Left lobe of liver (tissue), 2 donors: ENCODE measurements at regions not wholly inside any gene's neighbourhood (a gene's known extent, or its start where the extent isn't known, plus 50 kb on each side); places are given as distances from the start of the nearest gene placed in this dataset.
"Not testable (repeated sequence)": the region's sequence is repeated elsewhere in the genome, so short reads cannot be mapped to it uniquely, and the experiment has no call there.

Source experiments
- ATAC-seq: fragments of 200-7000 bp; cut with Tn5 transposase; one replicate; pipeline ENCODE4 v1.9.1; 2020; ENCODE audit warnings: mild to moderate bottlenecking, moderate library complexity
- DNase-seq: peaks from one replicate; pipeline ENCODE4 v3.0.0-alpha.2; 2020; ENCODE audit warnings: low spot score
- donor health status: DM: no; HTN: no; CAD: no; lungs with moderate emphysema.
- donor health status: DM: no; HTN: yes; CAD: no.

DNA sequence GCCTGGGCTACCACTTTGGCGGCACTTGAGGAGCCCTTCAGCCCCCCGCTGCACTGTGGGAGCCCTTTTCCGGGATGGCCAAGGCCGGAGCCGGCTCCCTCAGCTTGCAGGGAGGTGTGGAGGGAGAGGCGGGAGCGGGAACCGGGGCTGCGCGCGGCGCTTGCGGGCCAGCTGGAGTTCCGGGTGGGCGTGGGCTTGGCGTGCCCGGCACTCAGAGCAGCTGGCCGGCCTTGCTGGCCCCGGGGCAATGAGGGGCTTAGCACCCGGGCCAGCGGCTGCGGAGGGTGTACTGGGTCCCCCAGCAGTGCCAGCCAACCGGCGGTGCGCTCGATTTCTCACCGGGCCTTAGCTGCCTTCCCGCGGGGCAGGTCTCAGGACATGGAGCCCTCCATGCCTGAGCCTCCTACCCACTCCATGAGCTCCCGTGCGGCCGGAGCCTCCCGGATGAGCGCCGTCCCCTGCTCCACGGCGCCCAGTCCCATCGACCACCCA, 1602.9 kb upstream of the PCDH7 start:
- ATAC-seq, DNase-seq: not testable (repeated sequence)

DNA sequence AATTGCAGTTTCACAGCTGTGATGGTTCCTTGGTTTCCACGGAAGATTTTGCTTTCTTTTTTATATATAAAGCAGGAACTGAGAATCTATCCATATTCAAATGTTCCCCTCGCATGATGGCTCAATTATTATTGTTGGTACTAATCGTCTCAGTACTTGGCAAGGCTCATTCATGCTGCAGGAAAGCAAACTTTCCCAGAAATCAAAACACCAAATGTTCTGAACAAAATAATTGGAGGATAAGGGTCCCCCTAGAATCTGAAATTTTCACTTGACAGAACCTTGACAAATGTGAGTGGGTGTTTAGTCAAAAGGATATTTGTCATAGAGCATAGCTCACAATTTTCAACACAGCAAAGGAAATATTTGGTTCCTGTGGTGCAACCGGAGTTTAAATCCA, 1598.6 kb upstream of the PCDH7 start:
- ATAC-seq (no peak), DNase-seq (no peak)

- DNase-seq = no peak
- ATAC-seq = no peak
Measured at GRCh38 chr4:29128810-29129209, 1591.4 kb upstream of the PCDH7 start.

GRCh38 chr4:29131304-29131703, 1588.9 kb upstream of the PCDH7 start:
- no peak for ATAC-seq
- no peak for DNase-seq

DNA sequence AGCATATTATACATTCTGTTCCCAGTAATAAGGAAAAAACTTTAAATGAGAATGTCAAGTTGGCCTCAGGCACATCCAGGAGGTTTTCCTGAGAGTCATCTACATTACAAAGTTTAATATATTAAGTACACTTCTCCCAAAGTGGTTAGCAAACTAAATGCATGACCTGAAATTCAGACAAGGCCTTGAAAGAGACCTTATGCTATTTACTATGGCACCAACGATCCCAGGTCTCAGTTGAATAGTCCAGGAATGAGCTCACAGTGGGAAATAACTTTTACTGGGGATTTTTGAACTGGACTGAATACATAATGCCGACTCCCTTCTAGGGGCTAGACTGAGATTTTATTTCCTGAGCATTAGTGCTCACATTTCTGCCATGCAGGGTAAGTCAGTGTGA, 1577.5 kb upstream of the PCDH7 start:
- no peak for ATAC-seq
- DNase-seq = no peak

DNA sequence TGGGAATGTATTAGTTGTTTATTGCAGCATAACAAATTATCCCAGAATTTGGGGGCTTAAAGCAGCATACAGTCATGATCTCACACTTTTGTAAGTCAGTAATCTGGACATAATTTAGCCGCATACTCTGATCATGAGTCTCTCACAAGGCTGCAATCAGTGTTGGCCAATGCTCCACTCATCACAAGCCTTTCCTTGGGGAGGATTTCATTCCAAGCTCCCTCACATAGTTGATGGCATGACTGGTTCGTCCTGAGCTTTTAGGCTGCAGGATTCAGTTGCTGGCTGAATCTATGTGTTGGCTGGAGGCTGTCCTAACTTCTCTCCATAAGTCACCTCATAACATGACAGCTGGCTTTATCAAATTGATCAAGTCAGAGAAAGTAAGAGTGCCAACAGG, 1568.6 kb upstream of the PCDH7 start:
- DNase-seq (no peak), ATAC-seq (no peak)

GRCh38 chr4:29153642-29154041, 1566.5 kb upstream of the PCDH7 start:
- ATAC-seq (no peak), DNase-seq (no peak)

DNA sequence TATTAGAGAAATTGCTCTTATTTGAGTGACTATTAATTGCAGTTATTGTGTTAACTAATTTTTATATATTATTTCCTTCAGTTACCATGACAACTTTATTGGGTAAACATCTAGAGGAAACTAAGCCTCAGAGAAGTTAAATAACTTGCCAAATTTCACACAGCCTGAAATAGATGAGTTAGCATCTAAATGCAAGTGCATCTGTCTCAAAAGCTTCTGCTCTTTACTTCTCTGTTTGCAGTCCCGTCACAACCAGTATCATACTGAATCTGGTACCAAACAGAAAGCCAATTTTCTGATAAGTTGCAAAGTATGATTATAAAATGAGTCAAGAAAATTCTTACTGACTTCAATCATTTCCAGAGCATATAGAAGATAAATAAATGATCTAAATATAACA, 1544.9 kb upstream of the PCDH7 start:
- DNase-seq (no peak), ATAC-seq (no peak)

DNA sequence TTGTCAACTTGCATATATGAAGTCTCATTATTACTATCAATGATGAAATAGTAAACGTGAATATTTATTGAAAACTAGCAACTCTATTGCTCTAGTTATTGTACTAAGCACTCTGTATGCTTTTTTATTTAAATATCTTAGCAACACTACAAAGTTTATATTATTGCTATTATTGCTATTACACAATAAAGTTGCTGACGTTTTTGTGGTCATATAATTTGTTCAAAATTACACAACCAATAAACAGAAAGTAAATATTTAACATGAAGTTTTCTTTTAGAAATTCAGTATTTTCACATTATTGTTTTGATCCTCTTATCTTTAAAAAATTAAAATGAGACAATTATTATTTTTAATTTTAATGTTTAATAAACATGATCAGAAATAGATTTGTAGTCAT, 1521.1 kb upstream of the PCDH7 start:
- ATAC-seq (no peak), DNase-seq (no peak)

DNA sequence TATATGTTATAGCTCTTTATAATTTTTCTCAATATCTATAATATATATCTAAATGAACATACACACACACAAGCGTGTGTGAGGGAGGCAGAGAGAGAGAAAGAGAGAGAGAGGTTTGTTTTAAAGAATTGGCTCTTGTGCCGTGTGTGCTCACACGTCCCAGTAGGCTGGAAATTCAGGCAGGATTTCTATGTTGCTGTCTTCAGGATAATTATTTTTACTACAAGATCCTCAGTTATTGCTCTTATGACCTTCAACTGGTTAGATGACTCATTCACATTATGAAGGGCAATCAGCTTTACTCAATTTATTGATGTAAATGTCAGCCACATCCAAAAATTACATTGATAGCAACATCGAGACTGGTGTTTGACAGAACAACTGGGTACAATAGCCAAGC, 1520.7 kb upstream of the PCDH7 start:
- ATAC-seq (no peak), DNase-seq (no peak)

- DNase-seq (no peak), ATAC-seq (no peak)
Measured at GRCh38 chr4:29213020-29213419, 1507.1 kb upstream of the PCDH7 start.

DNA sequence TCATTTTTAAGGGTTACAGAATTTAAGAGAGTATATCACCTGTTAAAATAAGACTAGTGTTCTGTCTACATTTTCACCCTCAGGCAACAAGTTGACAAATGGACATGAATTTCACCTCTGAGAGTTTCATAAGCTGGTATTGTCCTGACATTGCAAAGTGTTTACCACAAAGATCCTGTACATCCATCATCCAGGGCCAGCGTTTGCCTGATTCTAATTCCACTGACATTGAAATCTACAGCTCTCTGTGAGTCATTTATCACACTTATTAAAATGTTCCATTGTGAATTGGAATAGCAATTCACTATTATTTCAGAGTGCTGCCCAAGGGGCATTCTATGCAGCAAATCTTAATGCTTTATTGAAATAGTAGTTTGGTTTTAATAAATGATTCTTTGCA, 1499.4 kb upstream of the PCDH7 start:
- ATAC-seq = no peak
- no peak for DNase-seq

- DNase-seq (no peak), ATAC-seq (no peak)
Measured at GRCh38 chr4:29224911-29225310, 1495.3 kb upstream of the PCDH7 start.

GRCh38 chr4:29240641-29241040, 1479.5 kb upstream of the PCDH7 start:
- no peak for DNase-seq
- ATAC-seq = no peak

- ATAC-seq (no peak), DNase-seq (no peak)
Measured at GRCh38 chr4:29243054-29243453, 1477.1 kb upstream of the PCDH7 start.

DNA sequence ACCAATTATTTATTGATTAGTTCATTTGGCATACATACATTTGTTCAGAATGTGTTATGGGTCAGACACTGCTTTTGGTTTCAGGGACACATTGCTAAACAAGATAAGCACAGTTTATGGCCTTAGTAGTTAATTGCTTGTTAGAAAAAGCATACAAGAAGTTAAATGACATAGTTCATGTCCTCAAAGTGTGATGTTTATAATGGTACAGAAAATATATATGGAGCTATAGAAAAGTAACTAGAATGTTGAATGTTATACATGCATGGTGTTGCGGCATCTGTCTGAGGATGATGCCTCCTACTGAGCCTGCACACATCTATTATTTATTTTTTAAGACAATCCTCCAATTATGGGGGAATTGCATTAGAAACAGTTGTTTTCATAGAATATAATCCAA, 1476.3 kb upstream of the PCDH7 start:
- ATAC-seq = no peak
- DNase-seq = no peak

DNA sequence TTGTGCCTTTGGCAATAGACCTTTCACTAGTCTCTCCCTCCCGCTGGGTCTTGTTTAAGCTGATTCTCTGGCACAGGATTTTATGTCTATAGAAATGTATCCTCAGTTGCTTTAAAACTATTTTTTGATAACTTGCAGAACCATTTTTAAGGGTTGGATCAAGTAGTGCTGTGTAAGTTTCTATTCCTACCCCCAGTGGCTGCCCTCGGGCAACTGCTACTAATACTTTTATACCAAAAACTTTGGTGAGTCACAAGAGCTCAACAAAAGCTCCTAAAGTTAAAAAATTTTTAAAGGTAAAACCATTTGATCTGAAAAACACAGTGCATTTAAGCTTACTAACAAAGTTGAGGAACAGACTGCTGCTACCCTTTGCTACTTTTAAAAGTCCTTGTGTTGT, 1460.6 kb upstream of the PCDH7 start:
- ATAC-seq (no peak), DNase-seq (no peak)

DNA sequence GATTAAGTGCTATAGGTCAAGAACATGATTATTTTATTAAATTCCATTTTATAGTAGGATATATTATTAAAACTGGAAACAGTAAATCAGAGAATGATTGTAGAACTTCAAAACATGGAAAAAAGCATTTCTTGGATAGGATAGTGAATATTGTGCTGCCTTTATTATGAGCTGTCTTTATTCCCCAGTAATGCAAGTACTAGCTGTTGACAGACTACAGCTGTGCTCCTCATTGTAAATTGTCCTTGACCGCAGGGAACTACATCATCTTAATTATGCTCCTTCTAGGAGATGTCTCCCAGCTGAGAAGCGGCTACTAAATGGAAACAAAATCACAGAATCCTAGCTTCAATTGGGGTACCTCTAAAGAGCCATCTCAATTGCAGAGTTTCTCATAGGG, 1457.2 kb upstream of the PCDH7 start:
- DNase-seq (no peak), ATAC-seq (no peak)

- ATAC-seq (peak; percentile 65), DNase-seq (no peak)
Measured at GRCh38 chr4:29276150-29276549, 1444.0 kb upstream of the PCDH7 start.

DNA sequence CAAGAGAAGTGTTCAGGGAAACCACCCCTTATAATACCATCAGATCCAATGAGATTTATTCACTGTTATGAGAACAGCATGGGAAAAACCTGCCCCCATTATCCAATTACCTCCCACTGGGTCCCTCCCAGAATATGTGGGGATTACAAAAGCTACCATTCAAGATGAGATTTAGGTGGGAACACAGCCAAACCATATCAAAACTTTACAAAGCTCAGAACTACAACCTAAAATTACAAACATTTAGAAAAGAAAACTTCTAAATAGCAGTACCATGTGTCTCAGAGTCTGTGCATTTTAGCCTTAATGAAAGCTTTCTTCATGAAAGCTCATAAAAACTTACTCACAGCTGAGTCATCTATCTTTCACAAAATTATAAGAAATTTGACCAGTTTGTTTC, 1442.8 kb upstream of the PCDH7 start:
- ATAC-seq (no peak), DNase-seq (no peak)

GRCh38 chr4:29278585-29278984, 1441.6 kb upstream of the PCDH7 start:
- DNase-seq (no peak), ATAC-seq (no peak)

DNA sequence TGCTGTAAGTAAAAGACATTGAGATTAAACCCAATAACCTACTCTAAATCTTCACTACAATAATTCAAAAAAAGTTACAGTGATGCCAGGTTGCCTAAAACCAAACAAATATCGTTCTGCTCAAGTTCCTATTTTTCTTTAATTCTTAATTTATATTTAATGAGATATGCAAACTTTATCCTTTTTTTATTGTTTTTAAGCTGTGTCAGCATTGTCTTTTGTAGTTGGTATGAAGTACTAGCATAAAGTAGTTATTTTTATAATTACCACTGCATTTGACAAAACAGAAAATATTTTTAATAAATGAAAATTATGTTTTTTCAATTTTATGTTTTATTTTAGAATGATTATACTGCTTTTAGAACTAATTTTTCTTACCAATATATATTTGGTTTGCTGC, 1431.1 kb upstream of the PCDH7 start:
- ATAC-seq = no peak
- DNase-seq = no peak

- ATAC-seq = peak; percentile 29
- no peak for DNase-seq
Measured at GRCh38 chr4:29295280-29295679, 1424.9 kb upstream of the PCDH7 start.

DNA sequence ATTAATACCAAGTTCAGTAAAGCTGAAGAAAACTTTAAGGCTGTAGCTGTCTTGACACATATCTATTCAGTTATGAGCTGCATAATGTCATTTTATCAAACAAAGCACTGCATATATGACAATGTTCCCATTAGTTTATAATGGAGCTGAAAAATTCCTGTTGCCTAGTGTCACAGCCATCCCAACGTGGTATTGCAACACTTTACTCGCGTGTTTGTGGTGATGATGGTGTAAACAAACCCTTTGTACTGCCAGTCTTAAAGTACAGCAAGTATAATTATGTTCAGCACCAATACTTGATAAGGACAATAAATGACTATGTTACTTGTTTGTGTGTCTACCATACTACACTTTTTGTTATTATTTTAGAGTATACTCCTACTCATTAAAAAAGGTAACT, 1415.6 kb upstream of the PCDH7 start:
- peak; percentile 63 for DNase-seq
- ATAC-seq = peak; percentile 86
